Natural killer cell (primary cell): ENCODE measurements at regions not wholly inside any gene's neighbourhood (a gene's known extent, or its start where the extent isn't known, plus 50 kb on each side); places are given as distances from the start of the nearest gene placed in this dataset.

Source experiments
- ATAC-seq, 3 donors: fragments of 150-1000 bp in 2 of 3; fragments of 200-7000 bp in 1 of 3; cut with Tn5 transposase; 1 replicate in 1 of 3; 2 replicates in 2 of 3; pipeline ENCODE4 v1.10.0; 2021; ENCODE audit warnings: mild to moderate bottlenecking in 2 of 3, moderate library complexity in 2 of 3
- DNase-seq, 2 donors: peaks; one replicate each; pipeline versions ENCODE4 v3.0.0 to v3.0.0-alpha.2; 2013 to 2021; ENCODE audit warnings: mixed read lengths in 1 of 2
- H3K27ac ChIP-seq: one replicate; pipeline ENCODE4 v1.5.1; 2013; ENCODE audit warnings: mild to moderate bottlenecking, low read length
- H3K27me3 ChIP-seq: one replicate; pipeline ENCODE4 v1.6.1; 2013; ENCODE audit warnings: low read length; ENCODE audit not compliant: control insufficient read depth, insufficient read depth
- H3K36me3 ChIP-seq: one replicate; pipeline ENCODE4 v1.6.1; 2013; ENCODE audit warnings: low read length; ENCODE audit not compliant: control insufficient read depth, insufficient read depth
- H3K4me1 ChIP-seq: one replicate; pipeline ENCODE4 v1.6.1; 2013; ENCODE audit warnings: low read length; ENCODE audit not compliant: control insufficient read depth, insufficient read depth
- H3K4me3 ChIP-seq: one replicate; pipeline ENCODE4 v1.5.1; 2013; ENCODE audit warnings: low read length
- H3K9me3 ChIP-seq: one replicate; pipeline ENCODE4 v1.6.1; 2013; ENCODE audit warnings: low read length; ENCODE audit not compliant: control insufficient read depth, insufficient read depth
- H3K27ac Mint-ChIP-seq, 2 donors: one replicate each; pipeline ENCODE4 v1.8.0; 2022; ENCODE audit warnings: mild to moderate bottlenecking in 2 of 2, mixed read lengths in 2 of 2, moderate library complexity in 1 of 2
- H3K27me3 Mint-ChIP-seq, 2 donors: one replicate each; pipeline ENCODE4 v1.8.0; 2022; ENCODE audit warnings: low read depth in 2 of 2, mixed read lengths in 2 of 2
- H3K36me3 Mint-ChIP-seq: one replicate; pipeline ENCODE4 v1.8.0; 2022; ENCODE audit warnings: mixed read lengths
- H3K4me1 Mint-ChIP-seq, 2 donors: one replicate each; pipeline ENCODE4 v1.8.0; 2022; ENCODE audit warnings: mixed read lengths in 2 of 2
- H3K4me3 Mint-ChIP-seq: one replicate; pipeline ENCODE4 v1.8.0; 2022; ENCODE audit warnings: mild to moderate bottlenecking, moderate library complexity, mixed read lengths
- H3K9me3 Mint-ChIP-seq, 2 donors: one replicate each; pipeline ENCODE4 v1.8.0; 2022; ENCODE audit warnings: mixed read lengths in 2 of 2
- WGBS: methylation state at CpG from one replicate; pipeline ENCODE4 v1.1.7; 2013; ENCODE audit warnings: missing lambda C conversion rate; ENCODE audit not compliant: insufficient coverage; 5-methylcytosine and 5-hydroxymethylcytosine counted together
- intact Hi-C: fragments of 100-400 bp; cut with micrococcal nuclease; formaldehyde crosslinking; loops from one replicate; pipeline ENCODE4 v1.14.2; 2022
- TF ChIP-seq, protein P1 (sequence below): fragments of 200-600 bp; IDR thresholded peaks from one replicate; pipeline ENCODE4 v1.8.0; 2022; ENCODE audit warnings: antibody characterized with exemption

DNA sequence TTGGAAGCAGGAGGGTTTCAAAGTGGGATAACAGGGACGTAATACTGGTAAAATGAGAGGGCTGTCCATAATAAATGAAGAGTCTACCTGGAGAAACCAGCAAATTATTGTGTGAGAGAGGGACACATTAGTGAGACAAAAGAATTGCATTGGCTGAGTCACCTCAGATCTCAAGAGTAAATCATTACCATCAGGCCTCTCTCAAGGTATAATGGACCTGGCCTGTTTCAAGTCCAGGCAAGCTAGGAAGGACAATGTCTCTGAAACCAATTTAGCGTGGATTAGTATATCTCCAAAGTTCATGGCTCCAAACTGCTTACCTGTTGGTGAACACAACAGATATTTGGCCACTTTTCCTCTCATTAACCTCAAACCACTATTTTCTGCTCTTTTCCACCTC lies 471.4 kb downstream of the CMPK2 start:
- 85% methylated on average over 2 of the region's 2 CpGs for WGBS
- Mint-ChIP-seq H3K27ac (no peak overlapping the region), H3K36me3 (no peaks in the 10 kb centered on the region), H3K4me3 (no peak overlapping the region), H3K27me3 (no peaks in the 10 kb centered on the region), H3K9me3 (peaks cover 5 to 9% of the 10 kb centered on the region in 2 donors), H3K4me1 (no peaks in the 10 kb centered on the region)
- Histone ChIP-seq H3K27me3 (no peaks in the 10 kb centered on the region), H3K4me1 (no peaks in the 10 kb centered on the region), H3K4me3 (no peak overlapping the region), H3K27ac (no peak overlapping the region), H3K9me3 (no peaks in the 10 kb centered on the region), H3K36me3 (no peaks in the 10 kb centered on the region)
- intact Hi-C loops, result no loop called here
- no peak for ATAC-seq
- DNase-seq, result no peak
- TF ChIP-seq, protein P1, sequence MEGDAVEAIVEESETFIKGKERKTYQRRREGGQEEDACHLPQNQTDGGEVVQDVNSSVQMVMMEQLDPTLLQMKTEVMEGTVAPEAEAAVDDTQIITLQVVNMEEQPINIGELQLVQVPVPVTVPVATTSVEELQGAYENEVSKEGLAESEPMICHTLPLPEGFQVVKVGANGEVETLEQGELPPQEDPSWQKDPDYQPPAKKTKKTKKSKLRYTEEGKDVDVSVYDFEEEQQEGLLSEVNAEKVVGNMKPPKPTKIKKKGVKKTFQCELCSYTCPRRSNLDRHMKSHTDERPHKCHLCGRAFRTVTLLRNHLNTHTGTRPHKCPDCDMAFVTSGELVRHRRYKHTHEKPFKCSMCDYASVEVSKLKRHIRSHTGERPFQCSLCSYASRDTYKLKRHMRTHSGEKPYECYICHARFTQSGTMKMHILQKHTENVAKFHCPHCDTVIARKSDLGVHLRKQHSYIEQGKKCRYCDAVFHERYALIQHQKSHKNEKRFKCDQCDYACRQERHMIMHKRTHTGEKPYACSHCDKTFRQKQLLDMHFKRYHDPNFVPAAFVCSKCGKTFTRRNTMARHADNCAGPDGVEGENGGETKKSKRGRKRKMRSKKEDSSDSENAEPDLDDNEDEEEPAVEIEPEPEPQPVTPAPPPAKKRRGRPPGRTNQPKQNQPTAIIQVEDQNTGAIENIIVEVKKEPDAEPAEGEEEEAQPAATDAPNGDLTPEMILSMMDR, result no peak

- H3K4me1 ChIP-seq, result no peaks in the 10 kb centered on the region
- no peak overlapping the region for H3K4me3 ChIP-seq
- ATAC-seq (no peak), DNase-seq (no peak)
- no CpG with 5 or more reads among the region's 2 CpGs for WGBS
- TF ChIP-seq, protein P1, result no peak
- H3K9me3 ChIP-seq, result no peaks in the 10 kb centered on the region
- no peaks in the 10 kb centered on the region for H3K4me1 Mint-ChIP-seq
- no peaks in the 10 kb centered on the region for H3K27me3 Mint-ChIP-seq
- H3K36me3 ChIP-seq, result no peaks in the 10 kb centered on the region
- intact Hi-C loops, result no loop called here
- no peak overlapping the region for H3K4me3 Mint-ChIP-seq
- no peak overlapping the region for H3K27ac Mint-ChIP-seq
- peaks cover 6 to 7% of the 10 kb centered on the region in 2 donors for H3K9me3 Mint-ChIP-seq
- H3K27ac ChIP-seq, result no peak overlapping the region
- no peaks in the 10 kb centered on the region for H3K36me3 Mint-ChIP-seq
- no peaks in the 10 kb centered on the region for H3K27me3 ChIP-seq
Observed at GRCh38 chr2:6398421-6398820, 467.3 kb downstream of the CMPK2 start.

GRCh38 chr2:6401301-6401700 lies 464.4 kb downstream of the CMPK2 start:
- H3K27me3 Mint-ChIP-seq, result no peaks in the 10 kb centered on the region
- no peak for DNase-seq
- intact Hi-C loops, result no loop called here
- 90% methylated on average over 1 of the region's 3 CpGs for WGBS
- no peaks in the 10 kb centered on the region for H3K4me1 ChIP-seq
- TF ChIP-seq, protein P1, result no peak
- no peak overlapping the region for H3K4me3 ChIP-seq
- peaks cover 3 to 7% of the 10 kb centered on the region in 2 donors for H3K9me3 Mint-ChIP-seq
- H3K36me3 Mint-ChIP-seq, result no peaks in the 10 kb centered on the region
- H3K27me3 ChIP-seq, result no peaks in the 10 kb centered on the region
- no peak overlapping the region for H3K4me3 Mint-ChIP-seq
- H3K4me1 Mint-ChIP-seq, result no peaks in the 10 kb centered on the region
- no peak overlapping the region for H3K27ac Mint-ChIP-seq
- no peak overlapping the region for H3K27ac ChIP-seq
- no peak for ATAC-seq
- H3K9me3 ChIP-seq, result no peaks in the 10 kb centered on the region
- no peaks in the 10 kb centered on the region for H3K36me3 ChIP-seq

DNA sequence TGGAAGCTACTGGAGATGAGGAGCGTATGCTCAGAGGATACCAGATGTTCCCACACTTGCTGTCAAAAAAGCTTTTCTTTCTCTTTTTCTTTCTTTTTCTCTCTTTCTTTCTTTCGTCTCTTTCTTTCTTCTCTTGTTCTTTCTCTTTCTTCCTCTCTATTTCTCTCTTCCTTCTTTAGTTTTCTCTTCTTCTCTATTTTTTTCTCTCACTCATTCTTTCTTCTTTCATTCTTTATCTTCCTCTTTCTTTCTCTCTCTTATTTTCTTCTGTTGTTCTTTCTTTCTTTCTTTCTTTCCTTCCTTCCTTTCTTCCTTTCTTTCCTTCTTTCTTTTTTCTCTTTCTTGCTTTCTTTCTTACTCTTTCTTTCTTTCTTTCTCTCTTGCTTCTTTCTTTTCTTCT lies 457.6 kb downstream of the CMPK2 start:
- Mint-ChIP-seq H3K4me3 (no peak overlapping the region), H3K4me1 (no peaks in the 10 kb centered on the region), H3K36me3 (no peaks in the 10 kb centered on the region), H3K27ac (no peak overlapping the region), H3K9me3 (peaks cover 8 to 9% of the 10 kb centered on the region in 2 donors), H3K27me3 (no peaks in the 10 kb centered on the region)
- Histone ChIP-seq H3K36me3 (no peaks in the 10 kb centered on the region), H3K27ac (no peak overlapping the region), H3K27me3 (no peaks in the 10 kb centered on the region), H3K9me3 (no peaks in the 10 kb centered on the region), H3K4me1 (no peaks in the 10 kb centered on the region), H3K4me3 (no peak overlapping the region)
- TF ChIP-seq, protein P1, result no peak
- no peak for DNase-seq
- intact Hi-C loops, result no loop called here
- 93% methylated on average over 2 of the region's 2 CpGs for WGBS
- no peak for ATAC-seq
